ENCODE measurements at regions not wholly inside any gene's neighbourhood (a gene's known extent, or its start where the extent isn't known, plus 50 kb on each side); places are given as distances from the start of the nearest gene placed in this dataset.

GRCh38 chr4:181588733-181589302, 654.4 kb upstream of the TENM3 start:
- TF ChIP-seq SUZ12 (IDR thresholded peaks at IDR 0.05; ENCODE audit: extremely low read depth, insufficient read depth, insufficient read length) (no peak), YY1 (IDR thresholded peaks at IDR 0.05; ENCODE audit: insufficient read depth, insufficient read length) (no peak), ZNF274 (IDR thresholded peaks at IDR 0.05; ENCODE audit: low read depth, low read length) (no peak)

All from NT2/D1 (cell line).